HUDEP-2 (cell line): ENCODE measurements at regions not wholly inside any gene's neighbourhood (a gene's known extent, or its start where the extent isn't known, plus 50 kb on each side); places are given as distances from the start of the nearest gene placed in this dataset.
A peak's percentile ranks its signal among the peaks of the same experiment; 100 is the strongest.

Experiments used
- DNase-seq, 76 experiments: peaks; one replicate each; lab custom pipeline; 2025; ENCODE audit not compliant: unreplicated experiment in 76 of 76; lab: John Stamatoyannopoulos, UW

GRCh38 chr2:18467749-18468360 lies 92.6 kb downstream of the RDH14 start:
- no peak for DNase-seq

GRCh38 chr2:18465979-18466378 lies 94.5 kb downstream of the RDH14 start:
- DNase-seq = no peak

GRCh38 chr2:18464913-18465312 lies 95.5 kb downstream of the RDH14 start:
- DNase-seq = no peak

GRCh38 chr2:18456026-18456425 lies 104.4 kb downstream of the RDH14 start:
- DNase-seq = no peak

GRCh38 chr2:18455236-18455862 lies 105.1 kb downstream of the RDH14 start:
- DNase-seq = no peak

GRCh38 chr2:18454692-18455235 lies 105.7 kb downstream of the RDH14 start:
- no peak for DNase-seq

GRCh38 chr2:18446715-18447114 lies 113.7 kb downstream of the RDH14 start:
- DNase-seq = no peak

- no peak for DNase-seq
Measured at GRCh38 chr2:18445433-18446320, 114.8 kb downstream of the RDH14 start.

- DNase-seq = no peak
Measured at GRCh38 chr2:18444806-18445205, 115.6 kb downstream of the RDH14 start.

- no peak for DNase-seq
Measured at GRCh38 chr2:18441583-18441982, 118.9 kb downstream of the RDH14 start.

- no peak for DNase-seq
Measured at GRCh38 chr2:18440777-18441176, 119.7 kb downstream of the RDH14 start.

GRCh38 chr2:18440141-18440661 lies 120.3 kb downstream of the RDH14 start:
- DNase-seq = no peak

- DNase-seq = no peak
Measured at GRCh38 chr2:18439716-18440115, 120.7 kb downstream of the RDH14 start.

- no peak for DNase-seq
Measured at GRCh38 chr2:18437909-18438308, 122.5 kb downstream of the RDH14 start.

GRCh38 chr2:18436503-18437005 lies 123.9 kb downstream of the RDH14 start:
- no peak for DNase-seq

GRCh38 chr2:18435426-18436037 lies 124.9 kb downstream of the RDH14 start:
- peak in 23 of 76 experiments; percentile 1 to 39 (median 17) for DNase-seq

- DNase-seq = no peak
Measured at GRCh38 chr2:18433872-18434271, 126.6 kb downstream of the RDH14 start.

- no peak for DNase-seq
Measured at GRCh38 chr2:18432999-18433398, 127.5 kb downstream of the RDH14 start.

- no peak for DNase-seq
Measured at GRCh38 chr2:18430996-18431748, 129.3 kb downstream of the RDH14 start.

- no peak for DNase-seq
Measured at GRCh38 chr2:18428516-18428915, 131.9 kb downstream of the RDH14 start.
